Non-pigmented ciliary epithelial cell (primary cell): ENCODE measurements at regions not wholly inside any gene's neighbourhood (a gene's known extent, or its start where the extent isn't known, plus 50 kb on each side); places are given as distances from the start of the nearest gene placed in this dataset.

Experiments used
- DNase-seq: peaks from one replicate; pipeline ENCODE4 v3.0.0-alpha.2; 2010; ENCODE audit warnings: low read depth

- no peak for DNase-seq
Measured at GRCh38 chr7:34275624-34276023, 370.3 kb downstream of the BMPER start.

GRCh38 chr7:34277016-34277802 lies 371.9 kb downstream of the BMPER start:
- no peak for DNase-seq

- no peak for DNase-seq
Measured at GRCh38 chr7:34277803-34278199, 372.5 kb downstream of the BMPER start.

- DNase-seq = no peak
Measured at GRCh38 chr7:34281260-34281659, 375.9 kb downstream of the BMPER start.

GRCh38 chr7:34282271-34282670 lies 375.7 kb upstream of the NPSR1 start:
- no peak for DNase-seq

GRCh38 chr7:34296663-34297062 lies 361.4 kb upstream of the NPSR1 start:
- no peak for DNase-seq

GRCh38 chr7:34298492-34299013 lies 359.5 kb upstream of the NPSR1 start:
- DNase-seq = no peak

- DNase-seq = no peak
Measured at GRCh38 chr7:34299066-34299465, 359.0 kb upstream of the NPSR1 start.

- DNase-seq = no peak
Measured at GRCh38 chr7:34307540-34307939, 350.5 kb upstream of the NPSR1 start.

- DNase-seq = no peak
Measured at GRCh38 chr7:34308595-34308994, 349.4 kb upstream of the NPSR1 start.

GRCh38 chr7:34309116-34309515 lies 348.9 kb upstream of the NPSR1 start:
- DNase-seq = no peak

- no peak for DNase-seq
Measured at GRCh38 chr7:34309584-34309983, 348.4 kb upstream of the NPSR1 start.

GRCh38 chr7:34311591-34311990 lies 346.4 kb upstream of the NPSR1 start:
- no peak for DNase-seq

GRCh38 chr7:34312624-34313023 lies 345.4 kb upstream of the NPSR1 start:
- DNase-seq = no peak

- DNase-seq = no peak
Measured at GRCh38 chr7:34313289-34313688, 344.7 kb upstream of the NPSR1 start.

- DNase-seq = no peak
Measured at GRCh38 chr7:34315032-34315431, 343.0 kb upstream of the NPSR1 start.

GRCh38 chr7:34317039-34317438 lies 341.0 kb upstream of the NPSR1 start:
- DNase-seq = no peak

GRCh38 chr7:34320412-34320811 lies 337.6 kb upstream of the NPSR1 start:
- DNase-seq = no peak

GRCh38 chr7:34320926-34321661 lies 336.9 kb upstream of the NPSR1 start:
- no peak for DNase-seq

- DNase-seq = no peak
Measured at GRCh38 chr7:34322841-34323240, 335.2 kb upstream of the NPSR1 start.

- DNase-seq = no peak
Measured at GRCh38 chr7:34327681-34328080, 330.3 kb upstream of the NPSR1 start.

GRCh38 chr7:34330308-34330707 lies 327.7 kb upstream of the NPSR1 start:
- DNase-seq = no peak

- no peak for DNase-seq
Measured at GRCh38 chr7:34331102-34331501, 326.9 kb upstream of the NPSR1 start.
